ENCODE measurements at regions not wholly inside any gene's neighbourhood (a gene's known extent, or its start where the extent isn't known, plus 50 kb on each side); places are given as distances from the start of the nearest gene placed in this dataset.

DNA sequence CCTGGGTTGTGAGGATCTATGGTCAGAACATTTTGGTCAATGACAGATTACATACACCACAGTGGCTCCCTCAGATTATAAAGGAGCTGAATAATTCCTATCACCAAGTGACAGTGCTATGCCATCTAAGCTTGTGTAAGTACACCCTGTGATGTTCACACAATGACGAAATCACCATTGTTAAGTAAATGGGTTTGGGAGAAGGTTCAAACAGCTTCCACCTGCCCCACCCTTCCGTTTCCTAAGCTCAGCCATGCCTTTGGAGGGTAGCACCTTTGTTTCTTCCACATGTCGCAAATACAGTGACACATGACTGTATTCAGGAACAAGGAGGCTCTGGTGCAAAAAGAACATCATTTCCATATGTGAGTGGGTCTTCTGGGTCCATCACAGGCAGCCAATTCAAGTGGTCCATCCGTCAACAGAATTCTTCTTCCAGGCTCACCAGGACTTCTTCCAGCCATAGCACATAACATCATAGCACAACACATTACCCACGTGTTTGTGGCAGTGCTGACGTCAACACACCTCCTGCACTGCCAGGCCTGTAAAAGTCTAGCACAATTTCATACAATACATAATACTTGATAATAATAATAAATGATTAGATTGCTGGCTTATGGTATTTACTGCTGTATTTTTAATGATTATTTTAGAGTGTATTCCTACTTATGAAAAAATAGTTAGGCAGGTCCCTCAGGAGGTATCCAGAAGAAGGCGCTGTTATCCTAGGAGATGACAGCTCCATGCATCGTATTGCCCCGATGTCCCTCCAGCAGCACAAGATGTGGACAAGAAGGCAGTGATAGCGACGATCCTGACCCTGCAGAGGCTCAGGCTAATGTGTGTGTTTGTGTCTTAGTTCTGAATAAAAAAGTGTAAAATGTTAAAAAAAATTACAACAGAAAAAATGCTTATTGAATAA is 264.8 kb downstream of the ANAPC1 start:
- TF ChIP-seq CTCF (IDR thresholded peaks at IDR 0.05) (no peak), POLR2A (IDR thresholded peaks at IDR 0.05) (no peak), POLR2AphosphoS5 (IDR thresholded peaks at IDR 0.05) (no peak)

Measured in sigmoid colon (tissue), 4 donors.